Progenitor cell of endocrine pancreas (in vitro differentiated cells): ENCODE measurements at regions not wholly inside any gene's neighbourhood (a gene's known extent, or its start where the extent isn't known, plus 50 kb on each side); places are given as distances from the start of the nearest gene placed in this dataset.
"Not testable (repeated sequence)": the region's sequence is repeated elsewhere in the genome, so short reads cannot be mapped to it uniquely, and the experiment has no call there.

Experiments
- DNase-seq: peaks from one replicate; pipeline ENCODE4 v3.0.0; 2021; ENCODE audit warnings: low spot score; ENCODE audit not compliant: unreplicated experiment
- H3K27ac Mint-ChIP-seq: 2 replicates; pipeline ENCODE4 v1.8.0; 2021; ENCODE audit warnings: mild to moderate bottlenecking, moderate library complexity, mixed read lengths
- H3K27me3 Mint-ChIP-seq: 2 replicates; pipeline ENCODE4 v1.8.0; 2021; ENCODE audit warnings: mixed read lengths
- H3K36me3 Mint-ChIP-seq: 2 replicates; pipeline ENCODE4 v1.8.0; 2022; ENCODE audit warnings: mixed read lengths; ENCODE audit not compliant: insufficient read depth
- H3K4me1 Mint-ChIP-seq: 2 replicates; pipeline ENCODE4 v1.8.0; 2021; ENCODE audit warnings: low read depth, mixed read lengths
- H3K4me3 Mint-ChIP-seq: 2 replicates; pipeline ENCODE4 v1.8.0; 2021; ENCODE audit warnings: low read depth, mild to moderate bottlenecking, moderate library complexity, mixed read lengths
- H3K9me3 Mint-ChIP-seq: 2 replicates; pipeline ENCODE4 v1.8.0; 2021; ENCODE audit warnings: low read depth, mixed read lengths
- TF ChIP-seq, protein P1 (sequence below): fragments of 200-600 bp; sonication (generic); IDR thresholded peaks from one replicate; pipeline ENCODE4 v1.5.0; 2021; ENCODE audit warnings: antibody characterized with exemption, mild to moderate bottlenecking; ENCODE audit not compliant: unreplicated experiment

DNA sequence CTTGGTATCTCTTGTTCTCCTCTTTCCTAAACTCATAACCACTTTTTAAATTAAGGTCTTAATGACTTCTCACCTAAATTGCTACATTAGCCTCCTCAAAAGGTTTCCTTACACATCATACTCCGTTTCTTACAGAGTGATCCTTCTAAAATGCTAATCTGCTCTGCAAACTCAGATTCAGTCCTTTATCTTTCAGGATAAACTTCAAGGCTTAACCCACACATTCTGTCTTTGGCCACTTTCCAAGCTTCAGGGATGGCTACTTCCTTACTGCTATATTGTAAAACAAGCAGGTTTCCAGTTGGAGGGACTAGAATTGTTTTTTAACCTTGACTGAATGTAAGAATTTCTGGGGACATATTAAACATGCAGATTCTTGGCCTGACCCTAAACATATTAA is 105.5 kb upstream of the CHD1 start:
- TF ChIP-seq, protein P1, sequence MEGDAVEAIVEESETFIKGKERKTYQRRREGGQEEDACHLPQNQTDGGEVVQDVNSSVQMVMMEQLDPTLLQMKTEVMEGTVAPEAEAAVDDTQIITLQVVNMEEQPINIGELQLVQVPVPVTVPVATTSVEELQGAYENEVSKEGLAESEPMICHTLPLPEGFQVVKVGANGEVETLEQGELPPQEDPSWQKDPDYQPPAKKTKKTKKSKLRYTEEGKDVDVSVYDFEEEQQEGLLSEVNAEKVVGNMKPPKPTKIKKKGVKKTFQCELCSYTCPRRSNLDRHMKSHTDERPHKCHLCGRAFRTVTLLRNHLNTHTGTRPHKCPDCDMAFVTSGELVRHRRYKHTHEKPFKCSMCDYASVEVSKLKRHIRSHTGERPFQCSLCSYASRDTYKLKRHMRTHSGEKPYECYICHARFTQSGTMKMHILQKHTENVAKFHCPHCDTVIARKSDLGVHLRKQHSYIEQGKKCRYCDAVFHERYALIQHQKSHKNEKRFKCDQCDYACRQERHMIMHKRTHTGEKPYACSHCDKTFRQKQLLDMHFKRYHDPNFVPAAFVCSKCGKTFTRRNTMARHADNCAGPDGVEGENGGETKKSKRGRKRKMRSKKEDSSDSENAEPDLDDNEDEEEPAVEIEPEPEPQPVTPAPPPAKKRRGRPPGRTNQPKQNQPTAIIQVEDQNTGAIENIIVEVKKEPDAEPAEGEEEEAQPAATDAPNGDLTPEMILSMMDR, result no peak
- H3K9me3 Mint-ChIP-seq, result peaks cover 9% of the 10 kb centered on the region
- H3K36me3 Mint-ChIP-seq, result no peaks in the 10 kb centered on the region
- no peak overlapping the region for H3K4me3 Mint-ChIP-seq
- H3K27me3 Mint-ChIP-seq, result no peaks in the 10 kb centered on the region
- no peak overlapping the region for H3K27ac Mint-ChIP-seq
- DNase-seq, result no peak
- H3K4me1 Mint-ChIP-seq, result peaks cover 5% of the 10 kb centered on the region

DNA sequence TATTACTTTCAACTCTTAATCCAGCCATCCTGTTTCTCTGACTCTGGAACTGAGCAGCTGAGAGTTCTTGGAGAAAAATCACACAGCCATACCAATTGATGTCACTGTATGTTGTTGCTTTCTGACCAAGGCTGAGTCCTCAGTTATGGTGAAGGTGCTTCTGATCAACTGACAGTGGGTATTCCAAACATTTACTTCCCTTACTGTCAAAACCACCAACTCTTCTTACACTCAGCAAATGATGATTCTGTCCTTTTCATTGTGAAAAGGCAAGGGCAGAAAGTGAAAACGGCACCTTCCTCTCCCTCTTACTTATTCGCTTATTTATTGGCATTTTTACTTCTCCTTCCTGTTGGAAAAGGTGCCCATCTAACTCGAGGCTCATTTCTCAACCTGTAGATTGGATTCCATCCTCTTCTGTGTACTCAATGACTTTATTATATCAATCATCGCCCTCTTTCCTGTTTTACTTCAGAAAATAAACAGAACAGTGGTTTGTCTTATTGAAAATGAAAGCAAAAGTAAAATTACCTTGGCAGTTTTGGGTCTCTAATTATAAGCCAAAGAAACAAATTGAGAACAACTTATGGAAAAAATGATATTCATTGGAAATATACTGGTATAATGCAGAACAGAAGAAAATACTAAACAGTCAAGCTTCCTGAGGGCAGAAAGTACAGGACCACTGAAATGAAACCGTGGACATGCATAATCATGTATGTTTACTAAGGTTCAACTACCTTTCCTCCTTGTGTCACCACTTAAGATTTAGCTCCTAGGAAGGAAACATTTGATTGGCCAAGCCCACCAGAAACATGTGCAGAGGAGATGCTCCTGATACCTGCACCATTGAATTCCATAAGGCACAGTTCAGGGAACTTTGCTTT is 104.5 kb upstream of the CHD1 start:
- TF ChIP-seq, protein P1, result no peak
- Mint-ChIP-seq H3K27me3 (no peaks in the 10 kb centered on the region), H3K4me1 (peaks cover 5% of the 10 kb centered on the region), H3K36me3 (no peaks in the 10 kb centered on the region), H3K9me3 (no peaks in the 10 kb centered on the region), H3K4me3 (no peak overlapping the region), H3K27ac (no peak overlapping the region)
- no peak for DNase-seq

DNA sequence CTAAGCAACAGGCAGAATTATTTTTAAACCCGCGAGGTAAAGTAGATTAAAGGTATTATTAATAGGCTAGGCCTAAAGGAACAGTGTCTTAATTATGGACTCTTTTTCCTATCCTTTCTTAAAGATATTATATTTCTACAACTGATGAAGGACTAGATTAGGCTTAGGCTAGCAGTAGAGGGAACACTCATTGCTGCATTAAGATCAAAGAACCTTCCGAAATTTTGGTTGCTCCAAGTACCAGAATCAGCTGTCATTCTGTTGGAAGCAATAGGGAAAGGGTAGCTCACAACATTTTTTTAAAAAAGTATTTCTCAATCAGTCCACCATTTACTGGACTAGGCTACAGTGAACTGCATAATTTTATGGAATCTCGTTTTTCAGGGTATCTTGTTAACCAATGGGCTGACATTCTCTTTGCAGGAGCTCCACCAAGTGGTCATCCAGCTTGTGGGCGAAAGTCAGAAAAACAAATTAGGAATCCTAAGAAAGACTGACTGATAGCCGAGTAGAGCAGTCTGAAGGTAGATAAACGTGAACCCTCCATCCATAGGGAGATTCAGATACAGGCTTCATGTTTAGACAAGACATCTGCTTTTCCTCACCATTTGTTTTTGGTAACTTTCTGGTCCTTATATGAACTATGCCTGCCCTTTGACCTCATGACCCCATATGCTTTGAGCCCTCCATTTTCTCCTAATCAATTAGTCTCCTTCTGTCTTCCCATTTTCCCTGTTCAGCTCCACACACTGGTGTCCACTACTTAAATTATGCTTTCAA is 103.6 kb upstream of the CHD1 start:
- TF ChIP-seq, protein P1, result peak; percentile 69
- no peak for DNase-seq
- Mint-ChIP-seq H3K27me3 (no peaks in the 10 kb centered on the region), H3K36me3 (no peaks in the 10 kb centered on the region), H3K4me1 (peaks cover 5% of the 10 kb centered on the region), H3K4me3 (no peak overlapping the region), H3K9me3 (no peaks in the 10 kb centered on the region), H3K27ac (no peak overlapping the region)

DNA sequence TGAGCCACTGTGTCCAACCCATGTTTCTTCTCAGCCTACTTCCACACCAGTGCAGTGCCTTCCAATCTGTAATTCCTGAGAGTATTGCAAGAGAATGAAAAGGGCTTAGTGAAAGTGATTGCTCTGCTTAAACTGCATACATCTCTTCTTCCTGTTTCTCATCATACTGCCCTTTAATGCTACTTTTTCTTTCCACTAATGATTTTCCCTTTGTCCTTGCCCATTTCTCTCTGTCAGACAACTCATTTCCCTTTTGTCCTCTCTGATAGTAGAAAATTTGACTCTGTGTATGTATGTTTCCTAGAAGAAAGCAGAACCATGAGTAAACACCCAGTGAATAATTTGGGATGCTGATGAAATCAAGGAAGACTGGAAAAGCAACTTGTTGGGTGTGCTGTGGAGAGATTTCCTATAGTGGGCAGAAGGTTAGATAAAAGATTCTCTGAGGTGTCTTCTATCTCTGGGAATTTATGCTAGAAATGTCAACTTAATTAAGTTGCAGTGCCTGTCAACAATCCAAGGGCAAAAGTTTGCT is 102.2 kb upstream of the CHD1 start:
- no peak overlapping the region for H3K4me3 Mint-ChIP-seq
- H3K27me3 Mint-ChIP-seq, result no peaks in the 10 kb centered on the region
- H3K9me3 Mint-ChIP-seq, result no peaks in the 10 kb centered on the region
- H3K27ac Mint-ChIP-seq, result no peak overlapping the region
- peaks cover 5% of the 10 kb centered on the region for H3K4me1 Mint-ChIP-seq
- H3K36me3 Mint-ChIP-seq, result no peaks in the 10 kb centered on the region
- DNase-seq, result no peak
- TF ChIP-seq, protein P1, result no peak

DNA sequence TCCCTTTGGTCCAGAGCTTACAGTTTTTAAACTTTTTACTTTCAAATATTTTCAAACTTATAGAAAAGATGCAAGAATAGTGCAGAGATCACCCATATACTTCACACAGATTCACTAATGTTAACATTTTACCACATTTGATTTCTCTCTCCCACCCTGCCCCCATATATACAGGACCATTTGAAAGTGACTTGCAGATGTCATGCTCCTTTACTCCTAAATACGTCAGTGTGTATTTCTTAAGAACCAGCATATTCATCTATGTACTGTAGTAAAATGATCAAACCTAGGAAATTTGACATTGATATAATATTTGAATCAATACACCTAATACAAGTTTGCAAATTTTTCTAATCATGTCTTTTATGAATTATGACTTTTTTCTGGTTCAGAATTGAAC is 100.4 kb upstream of the CHD1 start:
- Mint-ChIP-seq H3K4me3 (no peak overlapping the region), H3K36me3 (no peaks in the 10 kb centered on the region), H3K4me1 (peaks cover 7% of the 10 kb centered on the region), H3K27me3 (no peaks in the 10 kb centered on the region), H3K9me3 (no peaks in the 10 kb centered on the region), H3K27ac (no peak overlapping the region)
- DNase-seq, result no peak
- TF ChIP-seq, protein P1, result no peak

DNA sequence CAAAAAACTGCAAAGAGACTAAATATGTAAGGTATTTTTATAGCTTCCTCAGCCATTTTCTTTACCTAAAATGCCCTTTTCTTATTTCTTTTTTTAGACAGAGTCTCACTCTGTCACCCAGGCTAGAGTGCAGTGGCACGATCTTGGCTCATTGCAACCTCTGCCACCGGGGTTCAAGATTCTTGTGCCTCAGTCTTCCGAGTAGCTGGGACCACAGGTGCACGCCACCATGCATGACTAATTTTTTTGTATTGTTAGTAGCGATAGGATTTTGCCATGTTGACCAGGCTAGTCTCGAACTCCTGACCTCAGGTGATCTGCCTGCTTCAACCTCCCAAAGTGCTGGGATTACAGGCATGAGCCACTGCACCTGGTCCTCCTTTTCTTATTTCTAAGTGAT is 99.4 kb upstream of the CHD1 start:
- H3K27ac Mint-ChIP-seq, result not testable (repeated sequence)

More for the DNA sequence above, 99.4 kb upstream of the CHD1 start:
- not testable (repeated sequence) for H3K9me3 Mint-ChIP-seq, H3K36me3 Mint-ChIP-seq, H3K27me3 Mint-ChIP-seq, DNase-seq, H3K4me3 Mint-ChIP-seq, H3K4me1 Mint-ChIP-seq
